Keratinocyte (primary cell): ENCODE measurements at regions not wholly inside any gene's neighbourhood (a gene's known extent, or its start where the extent isn't known, plus 50 kb on each side); places are given as distances from the start of the nearest gene placed in this dataset.

Experiments used
- DNase-seq: peaks from one replicate; pipeline ENCODE4 v3.0.0-alpha.2; 2011; ENCODE audit warnings: low read depth, missing footprints, low spot score
- FAIRE-seq: peaks from 2 replicates; lab custom pipeline; 2011; peaks lifted over from hg19 to GRCh38; lab: Jason Lieb, UNC
- H2AFZ ChIP-seq: 2 replicates; pipeline ENCODE4 v1.6.0; 2012; ENCODE audit warnings: low read length, control low read depth, inconsistent platforms; ENCODE audit not compliant: control insufficient read depth
- H3K27ac ChIP-seq: 2 replicates; pipeline ENCODE4 v1.5.1; 2011; ENCODE audit warnings: low read length; ENCODE audit not compliant: control insufficient read depth, insufficient read depth
- H3K27me3 ChIP-seq: 3 replicates; pipeline ENCODE4 v1.6.0; 2011; ENCODE audit warnings: low read length; ENCODE audit not compliant: control insufficient read depth, insufficient read depth; ENCODE audit errors: extremely low read depth
- H3K36me3 ChIP-seq, 2 experiments: 2 replicates in 1 of 2; 3 replicates in 1 of 2; pipeline ENCODE4 v1.5.1; 2011; ENCODE audit warnings: low read length in 2 of 2, mild to moderate bottlenecking in 1 of 2; ENCODE audit not compliant: control insufficient read depth in 2 of 2, insufficient read depth in 2 of 2; ENCODE audit errors: extremely low read depth in 1 of 2
- H3K4me1 ChIP-seq: 3 replicates; pipeline ENCODE4 v1.5.1; 2011; ENCODE audit warnings: low read length; ENCODE audit not compliant: control insufficient read depth, insufficient read depth; ENCODE audit errors: extremely low read depth
- H3K4me2 ChIP-seq: 3 replicates; pipeline ENCODE4 v1.6.0; 2011; ENCODE audit warnings: low read depth, low read length; ENCODE audit not compliant: control insufficient read depth, insufficient read depth; ENCODE audit errors: extremely low read depth
- H3K4me3 ChIP-seq, 3 experiments: fragments of 200-600 bp in 1 of 3; sonication (generic) in 1 of 3; 2 replicates in 2 of 3; 3 replicates in 1 of 3; pipeline ENCODE4 v1.5.1; 2011 to 2016; ENCODE audit warnings: low read length in 3 of 3, mild to moderate bottlenecking in 3 of 3, control low read depth in 2 of 3, inconsistent platforms in 1 of 3, low read depth in 1 of 3, mixed read lengths in 1 of 3, mixed run types in 1 of 3, moderate library complexity in 1 of 3; ENCODE audit not compliant: control insufficient read depth in 2 of 3, insufficient read depth in 2 of 3; ENCODE audit errors: extremely low read depth in 1 of 3
- H3K79me2 ChIP-seq: 2 replicates; pipeline ENCODE4 v1.6.0; 2012; ENCODE audit warnings: low read length; ENCODE audit not compliant: control insufficient read depth, insufficient read depth
- H3K9ac ChIP-seq: 3 replicates; pipeline ENCODE4 v1.6.0; 2011; ENCODE audit warnings: low read length; ENCODE audit not compliant: control insufficient read depth, insufficient read depth; ENCODE audit errors: extremely low read depth
- H3K9me1 ChIP-seq: 3 replicates; pipeline ENCODE4 v1.6.0; 2011; ENCODE audit warnings: low read length; ENCODE audit not compliant: control insufficient read depth, insufficient read depth; ENCODE audit errors: extremely low read depth
- H3K9me3 ChIP-seq: 2 replicates; pipeline ENCODE4 v1.5.1; 2012; ENCODE audit warnings: low read depth, low read length; ENCODE audit not compliant: control insufficient read depth
- H4K20me1 ChIP-seq: 3 replicates; pipeline ENCODE4 v1.6.0; 2011; ENCODE audit warnings: low read length; ENCODE audit not compliant: control insufficient read depth, insufficient read depth; ENCODE audit errors: extremely low read depth
- CTCF ChIP-seq, 3 experiments: IDR thresholded peaks in 1 of 3; conservative IDR thresholded peaks in 1 of 3; optimal IDR thresholded peaks in 1 of 3; 2 replicates in 2 of 3; 3 replicates in 1 of 3; pipeline versions ENCODE3 to v1.5.1; 2011; ENCODE audit warnings: low read length in 3 of 3, mild to moderate bottlenecking in 3 of 3, moderate library complexity in 2 of 3, control low read depth in 1 of 3, inconsistent platforms in 1 of 3; ENCODE audit not compliant: insufficient read depth in 2 of 3; ENCODE audit errors: extremely low read depth in 1 of 3
- EZH2 ChIP-seq: IDR thresholded peaks from one replicate; pipeline ENCODE4 v1.6.1; 2012; ENCODE audit warnings: inconsistent platforms, mild to moderate bottlenecking, low read length, moderate library complexity
- dilution Hi-C: fragments of 300-500 bp; cut with MboI; formaldehyde crosslinking; loops from one replicate; pipeline ENCODE4 v1.7.0; 2020; ENCODE audit warnings: low sequenced_read_pairs; ENCODE audit not compliant: extremely low pct_ligation_motif_present

GRCh38 chr2:216576616-216577015 is 56.6 kb upstream of the IGFBP2 start:
- no peaks in the 10 kb centered on the region for H3K4me1 ChIP-seq
- no peak for TF ChIP-seq EZH2
- FAIRE-seq (no peak), DNase-seq (no peak)
- H3K9me3 ChIP-seq: no peaks in the 10 kb centered on the region
- no peak overlapping the region for H2AFZ ChIP-seq
- no peak overlapping the region for H3K4me2 ChIP-seq
- no peaks in the 10 kb centered on the region for H4K20me1 ChIP-seq
- peaks cover 16% of the 10 kb centered on the region for H3K27me3 ChIP-seq
- H3K27ac ChIP-seq: no peak overlapping the region
- no peaks in the 10 kb centered on the region for H3K9me1 ChIP-seq
- H3K36me3 ChIP-seq: no peaks in the 10 kb centered on the region
- H3K4me3 ChIP-seq: no peak overlapping the region
- no peak overlapping the region for H3K9ac ChIP-seq
- dilution Hi-C loops: no loop called here
- no peaks in the 10 kb centered on the region for H3K79me2 ChIP-seq

GRCh38 chr2:216578325-216578724 is 54.9 kb upstream of the IGFBP2 start:
- DNase-seq (no peak), FAIRE-seq (no peak)
- dilution Hi-C loops: no loop called here
- Histone ChIP-seq H3K9me1 (no peaks in the 10 kb centered on the region), H3K27me3 (peaks cover 24% of the 10 kb centered on the region), H4K20me1 (no peaks in the 10 kb centered on the region), H3K27ac (no peak overlapping the region), H2AFZ (no peak overlapping the region), H3K4me1 (no peaks in the 10 kb centered on the region), H3K4me2 (no peak overlapping the region), H3K79me2 (no peaks in the 10 kb centered on the region), H3K9ac (no peak overlapping the region), H3K36me3 (no peaks in the 10 kb centered on the region), H3K9me3 (no peaks in the 10 kb centered on the region), H3K4me3 (no peak overlapping the region)
- TF ChIP-seq CTCF (optimal IDR thresholded peaks at IDR 0.05 in 1 of 3, IDR thresholded peaks at IDR 0.05 in 1 of 3, conservative IDR thresholded peaks at IDR 0.05 in 1 of 3; ENCODE audit: extremely low read depth in 1 of 3, insufficient read depth in 2 of 3, low read length in 3 of 3): no peak
- TF ChIP-seq EZH2: no peak

- Histone ChIP-seq H3K4me1 (no peaks in the 10 kb centered on the region), H3K9me3 (no peaks in the 10 kb centered on the region), H3K9ac (no peak overlapping the region), H3K27me3 (peaks cover 43% of the 10 kb centered on the region), H3K4me3 (no peak overlapping the region), H3K79me2 (no peaks in the 10 kb centered on the region), H3K36me3 (no peaks in the 10 kb centered on the region), H3K9me1 (no peaks in the 10 kb centered on the region), H4K20me1 (no peaks in the 10 kb centered on the region), H2AFZ (no peak overlapping the region), H3K4me2 (no peak overlapping the region), H3K27ac (no peak overlapping the region)
- DNase-seq (no peak), FAIRE-seq (no peak)
- TF ChIP-seq CTCF (optimal IDR thresholded peaks at IDR 0.05 in 1 of 3, IDR thresholded peaks at IDR 0.05 in 1 of 3, conservative IDR thresholded peaks at IDR 0.05 in 1 of 3; ENCODE audit: extremely low read depth in 1 of 3, insufficient read depth in 2 of 3, low read length in 3 of 3): no peak
- TF ChIP-seq EZH2: no peak
- dilution Hi-C loops: no loop called here
Observed at GRCh38 chr2:216583147-216583546, 50.1 kb upstream of the IGFBP2 start.
